CD4-positive, CD25-positive, alpha-beta regulatory T cell (primary cell): ENCODE measurements at regions not wholly inside any gene's neighbourhood (a gene's known extent, or its start where the extent isn't known, plus 50 kb on each side); places are given as distances from the start of the nearest gene placed in this dataset.
"Not testable (repeated sequence)": the region's sequence is repeated elsewhere in the genome, so short reads cannot be mapped to it uniquely, and the experiment has no call there.

ENCODE experiments used
- ATAC-seq, 2 donors: fragments of 150-1000 bp; cut with Tn5 transposase; one replicate each; pipeline ENCODE4 v1.10.0; 2021; ENCODE audit warnings: low read depth in 2 of 2, moderate number of reproducible peaks in 2 of 2, moderate library complexity in 1 of 2
- DNase-seq, 3 donors: peaks; one replicate each; pipeline versions ENCODE4 v3.0.0 to v3.0.0-alpha.2; 2012 to 2022; ENCODE audit warnings: mixed read lengths in 1 of 3
- H3K27ac ChIP-seq: one replicate; pipeline ENCODE4 v1.7.0; 2013; ENCODE audit warnings: mild to moderate bottlenecking, low read length; ENCODE audit not compliant: insufficient read depth, poor library complexity, severe bottlenecking
- H3K27me3 ChIP-seq: one replicate; pipeline ENCODE4 v1.7.0; 2013; ENCODE audit warnings: low read length; ENCODE audit not compliant: control insufficient read depth, insufficient read depth
- H3K36me3 ChIP-seq: one replicate; pipeline ENCODE4 v1.7.0; 2013; ENCODE audit warnings: mild to moderate bottlenecking, low read length, moderate library complexity; ENCODE audit not compliant: control insufficient read depth, insufficient read depth
- H3K4me1 ChIP-seq: 2 replicates; pipeline ENCODE4 v1.7.0; 2013; ENCODE audit warnings: mild to moderate bottlenecking, low read length; ENCODE audit not compliant: insufficient read depth, control insufficient read depth, poor library complexity, severe bottlenecking
- H3K4me3 ChIP-seq: one replicate; pipeline ENCODE4 v1.7.0; 2013; ENCODE audit warnings: low read depth, mild to moderate bottlenecking, low read length, moderate library complexity
- H3K9me3 ChIP-seq, 2 experiments: 1 replicate in 1 of 2; 2 replicates in 1 of 2; pipeline ENCODE4 v1.7.0; 2013; ENCODE audit warnings: low read length in 2 of 2, mild to moderate bottlenecking in 1 of 2, moderate library complexity in 1 of 2; ENCODE audit not compliant: control insufficient read depth in 2 of 2
- H3K27ac Mint-ChIP-seq, 3 donors: one replicate each; pipeline ENCODE4 v1.8.0; 2020 to 2022; ENCODE audit warnings: mild to moderate bottlenecking in 3 of 3, mixed read lengths in 3 of 3, moderate library complexity in 2 of 3
- H3K27me3 Mint-ChIP-seq: one replicate; pipeline ENCODE4 v1.8.0; 2022; ENCODE audit warnings: mild to moderate bottlenecking, mixed read lengths
- H3K36me3 Mint-ChIP-seq: one replicate; pipeline ENCODE4 v1.8.0; 2020; ENCODE audit warnings: mixed read lengths
- H3K4me1 Mint-ChIP-seq, 4 donors: one replicate each; pipeline ENCODE4 v1.8.0; 2020 to 2022; ENCODE audit warnings: mixed read lengths in 4 of 4, mild to moderate bottlenecking in 1 of 4
- H3K4me3 Mint-ChIP-seq, 4 donors: one replicate each; pipeline ENCODE4 v1.8.0; 2020 to 2022; ENCODE audit warnings: mild to moderate bottlenecking in 4 of 4, mixed read lengths in 4 of 4, moderate library complexity in 3 of 4
- H3K9me3 Mint-ChIP-seq, 7 donors: one replicate each; pipeline ENCODE4 v1.8.0; 2020 to 2022; ENCODE audit warnings: mixed read lengths in 7 of 7, mild to moderate bottlenecking in 3 of 7, moderate library complexity in 2 of 7

DNA sequence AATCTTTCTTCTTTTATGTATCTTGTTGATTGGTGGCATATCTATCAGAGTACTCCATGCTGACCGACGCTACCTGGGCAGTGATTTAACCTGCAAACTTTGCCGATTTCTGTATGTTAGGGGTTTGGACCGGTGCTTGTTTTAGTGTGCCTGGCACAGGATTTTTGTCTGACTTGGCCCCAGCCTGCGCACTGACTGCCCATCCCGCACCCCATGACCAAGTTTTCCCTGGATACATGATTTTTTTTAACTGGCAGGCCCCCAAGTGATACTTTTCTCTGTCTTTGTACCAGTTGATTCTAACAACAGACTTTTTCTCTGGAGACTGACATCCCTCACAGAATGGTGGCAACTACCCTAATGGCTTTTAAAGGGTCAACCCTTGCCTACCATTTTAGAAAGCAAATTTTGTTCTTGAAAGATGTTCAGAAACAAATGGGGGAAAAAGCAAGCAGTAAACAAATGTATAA, 69.0 kb upstream of the C1QTNF9B start:
- Mint-ChIP-seq H3K9me3 (peaks cover 0 to 2% (median 0%) of the 10 kb centered on the region in 7 donors), H3K36me3 (no peaks in the 10 kb centered on the region), H3K4me3 (peak overlapping the region; percentile 80 to 95 (median 84)), H3K27ac (peak overlapping the region; percentile 84 to 92 (median 85)), H3K27me3 (peaks cover 4% of the 10 kb centered on the region), H3K4me1 (peaks cover 9 to 19% (median 14%) of the 10 kb centered on the region in 4 donors)
- Histone ChIP-seq H3K4me3 (peak overlapping the region; percentile 88), H3K27me3 (no peaks in the 10 kb centered on the region), H3K9me3 (no peaks in the 10 kb centered on the region), H3K4me1 (no peaks in the 10 kb centered on the region), H3K36me3 (no peaks in the 10 kb centered on the region), H3K27ac (peak overlapping the region; percentile 76)
- DNase-seq: no peak
- ATAC-seq: no peak

GRCh38 chr13:23966691-23967615, 69.7 kb upstream of the C1QTNF9B start:
- H3K4me1 ChIP-seq: no peaks in the 10 kb centered on the region
- ATAC-seq: peak; percentile 69 to 74
- Mint-ChIP-seq H3K27ac (peak overlapping the region; percentile 84 to 92 (median 85)), H3K36me3 (no peaks in the 10 kb centered on the region), H3K4me1 (peaks cover 9 to 19% (median 14%) of the 10 kb centered on the region in 4 donors), H3K27me3 (peaks cover 4% of the 10 kb centered on the region), H3K9me3 (peaks cover 0 to 2% (median 0%) of the 10 kb centered on the region in 7 donors), H3K4me3 (peak overlapping the region; percentile 80 to 95 (median 84))
- H3K27me3 ChIP-seq: no peaks in the 10 kb centered on the region
- peak overlapping the region; percentile 88 for H3K4me3 ChIP-seq
- peak overlapping the region; percentile 76 for H3K27ac ChIP-seq
- peak in 2 of 3 donors; percentile 50 to 82 for DNase-seq
- no peaks in the 10 kb centered on the region for H3K36me3 ChIP-seq
- H3K9me3 ChIP-seq: no peaks in the 10 kb centered on the region

DNA sequence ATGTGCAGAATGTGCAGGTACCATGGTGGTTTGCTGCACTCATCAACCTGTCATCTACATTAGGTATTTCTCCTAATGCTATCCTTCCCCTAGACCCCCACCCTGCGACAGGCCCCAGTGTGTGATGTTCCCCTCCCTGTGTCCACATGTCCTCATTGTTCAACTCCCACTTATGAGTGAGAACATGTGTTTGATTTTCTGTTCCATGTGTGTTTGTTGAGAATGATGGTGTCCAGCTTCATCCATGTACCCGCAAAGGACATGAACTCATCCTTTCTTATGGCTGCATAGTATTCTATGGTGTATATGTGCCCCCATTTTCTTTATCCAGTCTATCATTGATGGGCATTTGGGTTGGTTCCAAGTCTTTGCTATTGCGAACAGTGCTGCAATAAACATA, 70.5 kb upstream of the C1QTNF9B start:
- not testable (repeated sequence) for H3K27ac ChIP-seq, H3K9me3 ChIP-seq, DNase-seq, ATAC-seq, H3K27me3 Mint-ChIP-seq, H3K36me3 Mint-ChIP-seq, H3K4me1 ChIP-seq, H3K27me3 ChIP-seq, H3K9me3 Mint-ChIP-seq, H3K27ac Mint-ChIP-seq, H3K4me3 ChIP-seq, H3K36me3 ChIP-seq
- Mint-ChIP-seq H3K4me3 (peak overlapping the region in 3 of 4 donors; percentile 59 to 68 (median 62)), H3K4me1 (peaks cover 9 to 19% (median 14%) of the 10 kb centered on the region in 4 donors)

DNA sequence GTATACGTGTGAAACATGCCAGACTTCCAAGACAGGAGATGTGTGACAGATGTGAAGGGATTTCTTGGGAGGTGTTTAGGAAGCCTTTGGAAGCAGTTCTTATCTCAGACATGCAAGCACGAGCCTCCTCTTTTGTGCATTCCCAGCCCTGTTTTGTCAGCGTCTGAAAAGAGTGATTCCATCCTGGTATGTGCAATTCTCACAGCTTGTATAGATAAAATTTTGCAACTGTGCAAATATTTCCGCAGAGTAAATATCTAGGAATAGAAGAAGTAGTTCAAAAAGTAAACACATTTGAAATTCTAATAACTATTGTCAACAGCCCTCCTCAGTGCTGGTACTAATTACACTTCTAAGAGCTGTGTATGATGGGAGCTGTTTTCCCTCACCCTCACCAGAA, 72.3 kb upstream of the C1QTNF9B start:
- Mint-ChIP-seq H3K9me3 (peaks cover 0 to 3% (median 0%) of the 10 kb centered on the region in 7 donors), H3K27ac (no peak overlapping the region), H3K27me3 (peaks cover 5% of the 10 kb centered on the region), H3K4me1 (peaks cover 9 to 14% (median 11%) of the 10 kb centered on the region in 4 donors), H3K4me3 (no peak overlapping the region), H3K36me3 (no peaks in the 10 kb centered on the region)
- Histone ChIP-seq H3K4me3 (no peak overlapping the region), H3K27me3 (no peaks in the 10 kb centered on the region), H3K27ac (no peak overlapping the region), H3K4me1 (no peaks in the 10 kb centered on the region), H3K36me3 (no peaks in the 10 kb centered on the region), H3K9me3 (no peaks in the 10 kb centered on the region)
- DNase-seq (no peak), ATAC-seq (no peak)

DNA sequence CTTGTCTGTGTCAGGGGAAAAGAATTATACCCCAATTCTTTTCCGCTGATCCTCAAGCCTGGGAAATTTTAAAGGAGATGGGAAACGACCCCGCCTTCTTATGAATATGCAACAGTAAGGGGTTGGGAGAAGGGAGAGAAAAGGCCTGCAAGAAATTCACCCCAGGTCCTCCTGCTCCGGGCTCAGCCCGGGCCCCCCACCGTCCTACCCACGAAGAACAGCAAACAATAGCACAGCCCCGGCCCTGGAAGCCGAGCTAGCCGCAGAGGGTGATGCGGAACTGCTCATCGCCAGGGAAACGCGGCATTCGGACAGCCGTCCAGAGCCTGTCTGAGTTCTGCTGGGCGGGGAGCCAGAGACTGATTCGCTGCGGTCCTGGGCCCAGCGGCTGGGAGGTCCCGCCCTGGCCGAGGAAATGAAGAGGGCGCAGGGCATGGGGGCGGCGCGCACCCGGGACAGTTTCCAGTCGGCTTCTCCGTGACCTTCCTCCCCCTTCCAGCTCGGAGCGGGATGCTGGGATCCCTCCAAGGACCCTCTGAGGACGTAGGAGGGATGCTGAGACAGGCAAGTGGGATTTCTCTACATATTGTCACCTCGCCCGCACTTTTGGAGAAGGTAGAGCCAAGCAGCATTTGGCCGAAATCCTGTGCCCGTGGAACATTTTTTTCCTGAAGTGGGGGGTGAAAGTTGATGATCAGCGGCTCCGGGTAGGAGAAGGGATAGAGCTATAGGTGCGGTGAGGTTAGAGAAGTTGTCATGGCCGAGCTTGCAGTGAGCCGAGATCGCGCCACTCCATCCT, 82.3 kb upstream of the C1QTNF9B start:
- H3K4me1 Mint-ChIP-seq: peaks cover 5 to 15% (median 10%) of the 10 kb centered on the region in 4 donors
- peaks cover 0 to 1% (median 0%) of the 10 kb centered on the region in 7 donors for H3K9me3 Mint-ChIP-seq
- H3K9me3 ChIP-seq: no peaks in the 10 kb centered on the region
- no peaks in the 10 kb centered on the region for H3K36me3 ChIP-seq
- peak overlapping the region in 2 of 3 donors; percentile 72 to 81 for H3K27ac Mint-ChIP-seq
- DNase-seq: peak; percentile 3 to 15 (median 8)
- peaks cover 84% of the 10 kb centered on the region for H3K27me3 Mint-ChIP-seq
- peak overlapping the region; percentile 70 to 91 (median 82) for H3K4me3 Mint-ChIP-seq
- no peaks in the 10 kb centered on the region for H3K36me3 Mint-ChIP-seq
- peak; percentile 14 to 28 for ATAC-seq
- H3K4me3 ChIP-seq: peak overlapping the region; percentile 61
- H3K27me3 ChIP-seq: peaks cover 28% of the 10 kb centered on the region
- H3K27ac ChIP-seq: no peak overlapping the region
- H3K4me1 ChIP-seq: peaks cover 11% of the 10 kb centered on the region

- H3K4me1 ChIP-seq: peaks cover 11% of the 10 kb centered on the region
- peaks cover 0 to 1% (median 0%) of the 10 kb centered on the region in 7 donors for H3K9me3 Mint-ChIP-seq
- peaks cover 5 to 15% (median 10%) of the 10 kb centered on the region in 4 donors for H3K4me1 Mint-ChIP-seq
- no peaks in the 10 kb centered on the region for H3K36me3 Mint-ChIP-seq
- H3K4me3 Mint-ChIP-seq: peak overlapping the region; percentile 70 to 91 (median 82)
- H3K27me3 ChIP-seq: peaks cover 29% of the 10 kb centered on the region
- peak; percentile 76 to 80 for ATAC-seq
- peaks cover 79% of the 10 kb centered on the region for H3K27me3 Mint-ChIP-seq
- peak overlapping the region in 2 of 3 donors; percentile 72 to 81 for H3K27ac Mint-ChIP-seq
- no peaks in the 10 kb centered on the region for H3K9me3 ChIP-seq
- H3K27ac ChIP-seq: no peak overlapping the region
- no peaks in the 10 kb centered on the region for H3K36me3 ChIP-seq
- peak; percentile 69 to 79 (median 76) for DNase-seq
- peak overlapping the region; percentile 61 for H3K4me3 ChIP-seq
These were observed 82.9 kb upstream of the C1QTNF9B start for GRCh38 chr13:23980160-23980551.

- Histone ChIP-seq H3K27me3 (peaks cover 31% of the 10 kb centered on the region), H3K4me1 (peaks cover 11% of the 10 kb centered on the region), H3K36me3 (no peaks in the 10 kb centered on the region), H3K27ac (no peak overlapping the region), H3K4me3 (no peak overlapping the region), H3K9me3 (no peaks in the 10 kb centered on the region)
- Mint-ChIP-seq H3K4me1 (peaks cover 5 to 15% (median 10%) of the 10 kb centered on the region in 4 donors), H3K27me3 (peaks cover 63% of the 10 kb centered on the region), H3K27ac (no peak overlapping the region), H3K9me3 (no peaks in the 10 kb centered on the region), H3K36me3 (no peaks in the 10 kb centered on the region), H3K4me3 (no peak overlapping the region)
- DNase-seq (no peak), ATAC-seq (no peak)
These were observed 86.4 kb upstream of the C1QTNF9B start for GRCh38 chr13:23983671-23984070.
